Thyroid gland (tissue), 4 donors: ENCODE measurements at regions not wholly inside any gene's neighbourhood (a gene's known extent, or its start where the extent isn't known, plus 50 kb on each side); places are given as distances from the start of the nearest gene placed in this dataset.

Experiments
- DNase-seq, 2 donors: peaks; one replicate each; pipeline ENCODE4 v3.0.0-alpha.2; 2019
- H3K27ac ChIP-seq, 3 donors: fragments of 200-600 bp; sonication (generic); 1 replicate in 2 of 3; 2 replicates in 1 of 3; pipeline ENCODE4 v1.5.1; 2016 to 2019; ENCODE audit warnings: mild to moderate bottlenecking in 1 of 3, moderate library complexity in 1 of 3
- H3K27me3 ChIP-seq: fragments of 200-600 bp; sonication (generic); one replicate; pipeline ENCODE4 v1.5.1; 2019
- H3K36me3 ChIP-seq, 2 donors: fragments of 200-600 bp; sonication (generic); one replicate each; pipeline ENCODE4 v1.5.1; 2016 to 2019
- H3K4me1 ChIP-seq, 2 donors: fragments of 200-600 bp; sonication (generic); one replicate each; pipeline ENCODE4 v1.5.1; 2017 to 2019
- H3K4me3 ChIP-seq, 3 donors: fragments of 200-600 bp; sonication (generic); replicated peaks in 1 of 3; 1 replicate in 2 of 3; 2 replicates in 1 of 3; pipeline ENCODE4 v1.5.1; 2016; ENCODE audit warnings: mild to moderate bottlenecking in 1 of 3
- H3K9me3 ChIP-seq: fragments of 200-600 bp; sonication (generic); one replicate; pipeline ENCODE4 v1.5.1; 2017
- POLR2A ChIP-seq, 2 donors: fragments of 450-650 bp; IDR thresholded peaks; one replicate each; pipeline ENCODE4 v1.6.1; 2017; ENCODE audit warnings: antibody characterized with exemption in 2 of 2, mild to moderate bottlenecking in 2 of 2, moderate library complexity in 1 of 2
- WGBS, 2 donors: methylation state at CpG; one replicate each; pipeline ENCODE4 v1.1.5; 2017; 5-methylcytosine and 5-hydroxymethylcytosine counted together
- intact Hi-C: fragments of 100-400 bp; cut with DNase I; formaldehyde crosslinking; loops from one replicate; pipeline ENCODE4 v1.15.1; 2023
- TF ChIP-seq, protein P1 (sequence below), 6 experiments: fragments of 200-600 bp in 3 of 6; fragments of 450-650 bp in 3 of 6; sonication (generic) in 3 of 6; IDR thresholded peaks; one replicate each; pipeline ENCODE4 v1.5.1; 2016 to 2019; ENCODE audit warnings: antibody characterized with exemption in 6 of 6, mild to moderate bottlenecking in 2 of 6, inconsistent platforms in 1 of 6, moderate library complexity in 1 of 6

DNA sequence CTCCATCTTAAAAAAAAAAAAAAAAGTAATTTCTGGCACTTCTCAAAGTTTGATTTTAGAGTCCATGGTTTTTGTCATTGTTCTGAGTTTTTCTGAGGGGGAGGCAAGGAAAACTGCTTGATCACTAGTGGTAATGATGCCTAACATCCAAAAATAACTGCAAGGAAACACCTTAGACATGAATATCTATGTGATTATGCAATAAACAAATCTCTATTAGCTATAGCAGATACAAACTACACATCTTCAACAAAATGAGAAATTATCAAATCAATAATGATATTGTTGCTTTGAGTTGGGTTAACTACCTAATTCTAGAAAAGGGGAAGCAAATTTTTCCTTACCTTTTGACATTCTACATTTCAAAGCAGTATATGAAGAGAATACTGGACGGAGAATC lies 230.9 kb upstream of the JARID2 start:
- Histone ChIP-seq H3K9me3 (no peaks in the 10 kb centered on the region), H3K36me3 (no peaks in the 10 kb centered on the region), H3K27me3 (no peaks in the 10 kb centered on the region), H3K4me3 (no peak overlapping the region), H3K4me1 (no peaks in the 10 kb centered on the region), H3K27ac (no peak overlapping the region)
- intact Hi-C loops = no loop called here
- DNase-seq = no peak
- TF ChIP-seq, protein P1, sequence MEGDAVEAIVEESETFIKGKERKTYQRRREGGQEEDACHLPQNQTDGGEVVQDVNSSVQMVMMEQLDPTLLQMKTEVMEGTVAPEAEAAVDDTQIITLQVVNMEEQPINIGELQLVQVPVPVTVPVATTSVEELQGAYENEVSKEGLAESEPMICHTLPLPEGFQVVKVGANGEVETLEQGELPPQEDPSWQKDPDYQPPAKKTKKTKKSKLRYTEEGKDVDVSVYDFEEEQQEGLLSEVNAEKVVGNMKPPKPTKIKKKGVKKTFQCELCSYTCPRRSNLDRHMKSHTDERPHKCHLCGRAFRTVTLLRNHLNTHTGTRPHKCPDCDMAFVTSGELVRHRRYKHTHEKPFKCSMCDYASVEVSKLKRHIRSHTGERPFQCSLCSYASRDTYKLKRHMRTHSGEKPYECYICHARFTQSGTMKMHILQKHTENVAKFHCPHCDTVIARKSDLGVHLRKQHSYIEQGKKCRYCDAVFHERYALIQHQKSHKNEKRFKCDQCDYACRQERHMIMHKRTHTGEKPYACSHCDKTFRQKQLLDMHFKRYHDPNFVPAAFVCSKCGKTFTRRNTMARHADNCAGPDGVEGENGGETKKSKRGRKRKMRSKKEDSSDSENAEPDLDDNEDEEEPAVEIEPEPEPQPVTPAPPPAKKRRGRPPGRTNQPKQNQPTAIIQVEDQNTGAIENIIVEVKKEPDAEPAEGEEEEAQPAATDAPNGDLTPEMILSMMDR (IDR thresholded peaks at IDR 0.05) = no peak
- TF ChIP-seq POLR2A (IDR thresholded peaks at IDR 0.05) = no peak
- 93% methylated on average over 1 of the region's 1 CpG for whole genome bisulfite sequencing, 2 donors

DNA sequence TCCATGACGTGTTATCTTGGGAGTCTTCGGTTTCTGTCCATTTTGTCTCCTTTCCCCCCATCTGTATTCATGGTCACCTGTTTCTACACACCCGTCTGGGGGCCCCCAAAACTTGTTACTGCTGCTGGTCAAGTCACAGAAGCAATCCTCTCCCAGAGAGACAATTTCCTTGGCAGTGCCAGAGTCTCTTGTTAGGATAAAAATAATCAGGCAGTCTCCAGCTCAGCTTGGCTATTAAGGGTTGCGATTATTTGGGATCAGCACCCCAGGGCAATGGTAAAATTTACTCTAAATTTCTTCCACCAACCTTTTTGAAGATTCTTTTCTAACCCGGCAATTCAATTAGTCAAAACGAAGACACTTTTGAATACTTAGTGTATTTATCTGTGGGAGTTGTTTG lies 229.1 kb upstream of the JARID2 start:
- H3K9me3 ChIP-seq = no peaks in the 10 kb centered on the region
- no peaks in the 10 kb centered on the region for H3K27me3 ChIP-seq
- intact Hi-C loops = no loop called here
- DNase-seq = no peak
- H3K36me3 ChIP-seq = no peaks in the 10 kb centered on the region
- H3K27ac ChIP-seq = no peak overlapping the region
- H3K4me3 ChIP-seq = no peak overlapping the region
- WGBS, 2 donors = 79 to 85% methylated on average over 6 of the region's 6 CpGs
- no peak for TF ChIP-seq POLR2A (IDR thresholded peaks at IDR 0.05)
- TF ChIP-seq, protein P1 (IDR thresholded peaks at IDR 0.05) = no peak
- H3K4me1 ChIP-seq = no peaks in the 10 kb centered on the region

DNA sequence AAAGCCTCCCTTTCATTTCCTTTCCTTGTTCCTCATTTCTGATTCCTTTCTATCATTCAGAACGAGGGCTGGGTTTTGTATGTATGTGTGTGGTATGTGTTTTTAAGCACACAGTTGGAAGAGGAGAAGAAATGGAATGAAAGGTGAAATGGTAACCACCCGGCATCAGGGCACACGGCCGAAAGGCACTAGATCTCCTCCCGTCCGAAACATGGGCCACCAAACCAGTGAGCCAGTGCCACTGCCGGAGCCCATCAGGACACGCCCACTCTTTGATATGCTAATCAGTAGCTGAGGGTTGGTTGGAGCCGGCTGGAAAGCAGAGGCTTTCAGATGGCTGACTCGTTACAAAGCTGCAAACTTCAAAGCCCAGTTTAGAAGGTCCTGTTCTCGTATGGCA lies 228.6 kb upstream of the JARID2 start:
- TF ChIP-seq, protein P1 (IDR thresholded peaks at IDR 0.05) = no peak
- no peak for TF ChIP-seq POLR2A (IDR thresholded peaks at IDR 0.05)

DNA sequence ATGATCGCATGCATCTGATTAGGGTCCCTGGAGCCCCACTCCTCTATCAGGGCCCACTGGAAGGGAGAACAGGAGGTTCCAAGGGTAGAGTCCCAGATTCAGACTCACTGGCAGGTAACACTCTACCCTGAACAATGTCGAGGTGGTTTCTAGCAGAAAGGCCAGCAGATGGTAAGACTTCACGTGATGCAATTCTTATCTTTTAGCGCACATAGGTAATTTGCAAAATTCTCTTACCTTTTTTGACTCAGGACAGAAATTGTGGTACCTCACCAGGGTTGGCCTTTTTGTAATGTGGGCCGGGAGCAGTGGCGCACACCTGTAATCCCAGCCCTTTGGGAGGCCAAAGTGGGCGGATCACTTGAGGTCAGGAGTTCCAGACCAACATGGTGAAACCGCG lies 228.1 kb upstream of the JARID2 start:
- no peaks in the 10 kb centered on the region for H3K36me3 ChIP-seq
- no peak overlapping the region for H3K4me3 ChIP-seq
- no peaks in the 10 kb centered on the region for H3K4me1 ChIP-seq
- intact Hi-C loops = no loop called here
- DNase-seq = no peak
- H3K27me3 ChIP-seq = no peaks in the 10 kb centered on the region
- 93 to 96% methylated on average over 9 of the region's 9 CpGs for WGBS, 2 donors
- H3K27ac ChIP-seq = no peak overlapping the region
- TF ChIP-seq, protein P1 (IDR thresholded peaks at IDR 0.05) = no peak
- no peak for TF ChIP-seq POLR2A (IDR thresholded peaks at IDR 0.05)
- H3K9me3 ChIP-seq = no peaks in the 10 kb centered on the region

More for the DNA sequence above, 228.6 kb upstream of the JARID2 start:
- no peaks in the 10 kb centered on the region for H3K4me1 ChIP-seq
- H3K27me3 ChIP-seq = no peaks in the 10 kb centered on the region
- intact Hi-C loops = no loop called here
- H3K9me3 ChIP-seq = no peaks in the 10 kb centered on the region
- no peak overlapping the region for H3K4me3 ChIP-seq
- no peaks in the 10 kb centered on the region for H3K36me3 ChIP-seq
- peak in 1 of 2 donors; percentile 29 for DNase-seq
- H3K27ac ChIP-seq = no peak overlapping the region
- WGBS, 2 donors = 43% methylated on average over 11 of the region's 11 CpGs

DNA sequence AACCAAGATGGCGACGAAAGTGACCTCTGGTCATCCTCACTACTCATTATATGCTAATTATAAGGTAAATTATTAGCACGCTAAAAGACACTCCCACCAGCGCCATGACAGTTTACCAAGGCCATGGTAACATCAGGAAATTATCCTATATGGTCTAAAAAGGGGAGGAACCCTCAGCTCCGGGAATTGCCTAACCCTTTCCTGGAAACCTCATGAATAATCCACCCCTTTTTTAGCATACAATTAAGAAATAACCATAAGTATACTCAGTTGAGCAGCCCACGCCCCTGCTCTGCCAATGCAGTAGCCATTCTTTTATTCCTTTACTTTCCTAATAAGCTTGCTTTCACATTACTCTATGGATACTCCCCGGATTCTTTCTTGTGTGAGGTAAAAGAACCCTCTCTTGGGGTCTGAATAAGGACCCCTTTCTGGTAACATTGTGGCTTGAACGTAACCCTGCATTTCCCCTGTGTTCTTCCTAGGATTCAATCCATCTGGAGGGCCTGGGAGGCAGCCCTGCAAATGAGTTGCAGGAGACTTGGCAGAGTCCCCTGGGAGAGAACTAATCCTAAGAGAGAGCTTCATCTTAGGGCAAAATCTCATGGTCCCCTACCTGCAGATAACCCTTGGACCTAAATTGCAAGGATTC lies 225.6 kb upstream of the JARID2 start:
- no peak for DNase-seq
- TF ChIP-seq, protein P1 (IDR thresholded peaks at IDR 0.05) = no peak
- TF ChIP-seq POLR2A (IDR thresholded peaks at IDR 0.05) = no peak
- Histone ChIP-seq H3K4me1 (no peaks in the 10 kb centered on the region), H3K27ac (no peak overlapping the region), H3K27me3 (no peaks in the 10 kb centered on the region), H3K4me3 (no peak overlapping the region), H3K36me3 (no peaks in the 10 kb centered on the region), H3K9me3 (no peaks in the 10 kb centered on the region)
- WGBS, 2 donors = 96 to 98% methylated on average over 8 of the region's 8 CpGs
- intact Hi-C loops = no loop called here
